Testis (tissue), 2 donors: ENCODE measurements at regions not wholly inside any gene's neighbourhood (a gene's known extent, or its start where the extent isn't known, plus 50 kb on each side); places are given as distances from the start of the nearest gene placed in this dataset.

Experiments
- DNase-seq: peaks from one replicate; pipeline ENCODE4 v3.0.0-alpha.2; 2019
- H3K27ac ChIP-seq, 2 donors: fragments of 200-600 bp; sonication (generic); one replicate each; pipeline ENCODE4 v1.5.1; 2019
- H3K27me3 ChIP-seq: fragments of 200-600 bp; sonication (generic); one replicate; pipeline ENCODE4 v1.5.1; 2019
- H3K36me3 ChIP-seq: fragments of 200-600 bp; sonication (generic); one replicate; pipeline ENCODE4 v1.5.1; 2017; ENCODE audit warnings: low read depth; ENCODE audit errors: missing control alignments
- H3K4me1 ChIP-seq: fragments of 200-600 bp; sonication (generic); one replicate; pipeline ENCODE4 v1.5.1; 2019
- H3K4me3 ChIP-seq, 2 donors: fragments of 200-600 bp; sonication (generic); one replicate each; pipeline ENCODE4 v1.5.1; 2017 to 2019
- H3K9me3 ChIP-seq: fragments of 200-600 bp; sonication (generic); one replicate; pipeline ENCODE4 v1.5.1; 2017
- POLR2A ChIP-seq: fragments of 450-650 bp; IDR thresholded peaks from one replicate; pipeline ENCODE4 v1.6.1; 2017; ENCODE audit warnings: antibody characterized with exemption, mild to moderate bottlenecking, moderate library complexity
- WGBS, 2 donors: methylation state at CpG; one replicate each; pipeline ENCODE4 v1.1.5; 2018; 5-methylcytosine and 5-hydroxymethylcytosine counted together
- intact Hi-C: fragments of 100-400 bp; cut with DNase I; formaldehyde crosslinking; loops from one replicate; pipeline ENCODE4 v1.15.1; 2023; ENCODE audit warnings: low total_unique reads
- TF ChIP-seq, protein P1 (sequence below), 3 experiments: fragments of 450-650 bp in 2 of 3; fragments of 200-600 bp in 1 of 3; sonication (generic) in 1 of 3; IDR thresholded peaks; one replicate each; pipeline ENCODE4 v1.5.1; 2016 to 2019; ENCODE audit warnings: antibody characterized with exemption in 3 of 3, mild to moderate bottlenecking in 2 of 3, moderate library complexity in 1 of 3

DNA sequence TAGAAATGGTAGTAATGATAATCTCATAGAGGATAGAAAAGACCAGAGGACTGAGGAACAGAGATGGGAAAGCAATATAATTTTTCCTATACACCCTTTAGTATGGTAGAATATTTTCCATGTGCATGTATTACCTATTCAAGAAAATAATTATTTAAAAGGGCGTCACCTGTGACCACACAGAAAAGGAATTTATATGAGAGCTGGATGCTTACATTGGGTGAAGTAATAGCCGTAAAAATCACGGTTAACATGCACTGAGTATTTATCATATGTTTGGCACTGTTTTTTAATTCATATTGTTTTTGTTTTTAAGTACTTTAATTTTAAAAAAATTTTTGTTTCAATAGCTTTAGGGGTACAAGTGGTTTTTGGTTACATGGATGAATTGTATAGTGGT, 195.1 kb downstream of the IPMK start:
- no peak for DNase-seq
- Histone ChIP-seq H3K4me1 (no peaks in the 10 kb centered on the region), H3K4me3 (no peak overlapping the region), H3K9me3 (no peaks in the 10 kb centered on the region), H3K27me3 (no peaks in the 10 kb centered on the region), H3K36me3 (no peaks in the 10 kb centered on the region), H3K27ac (no peak overlapping the region)
- TF ChIP-seq, protein P1, sequence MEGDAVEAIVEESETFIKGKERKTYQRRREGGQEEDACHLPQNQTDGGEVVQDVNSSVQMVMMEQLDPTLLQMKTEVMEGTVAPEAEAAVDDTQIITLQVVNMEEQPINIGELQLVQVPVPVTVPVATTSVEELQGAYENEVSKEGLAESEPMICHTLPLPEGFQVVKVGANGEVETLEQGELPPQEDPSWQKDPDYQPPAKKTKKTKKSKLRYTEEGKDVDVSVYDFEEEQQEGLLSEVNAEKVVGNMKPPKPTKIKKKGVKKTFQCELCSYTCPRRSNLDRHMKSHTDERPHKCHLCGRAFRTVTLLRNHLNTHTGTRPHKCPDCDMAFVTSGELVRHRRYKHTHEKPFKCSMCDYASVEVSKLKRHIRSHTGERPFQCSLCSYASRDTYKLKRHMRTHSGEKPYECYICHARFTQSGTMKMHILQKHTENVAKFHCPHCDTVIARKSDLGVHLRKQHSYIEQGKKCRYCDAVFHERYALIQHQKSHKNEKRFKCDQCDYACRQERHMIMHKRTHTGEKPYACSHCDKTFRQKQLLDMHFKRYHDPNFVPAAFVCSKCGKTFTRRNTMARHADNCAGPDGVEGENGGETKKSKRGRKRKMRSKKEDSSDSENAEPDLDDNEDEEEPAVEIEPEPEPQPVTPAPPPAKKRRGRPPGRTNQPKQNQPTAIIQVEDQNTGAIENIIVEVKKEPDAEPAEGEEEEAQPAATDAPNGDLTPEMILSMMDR (IDR thresholded peaks at IDR 0.05) = no peak
- TF ChIP-seq POLR2A = no peak
- WGBS, 2 donors = 87 to 89% methylated on average over 3 of the region's 3 CpGs
- intact Hi-C loops = no loop called here

DNA sequence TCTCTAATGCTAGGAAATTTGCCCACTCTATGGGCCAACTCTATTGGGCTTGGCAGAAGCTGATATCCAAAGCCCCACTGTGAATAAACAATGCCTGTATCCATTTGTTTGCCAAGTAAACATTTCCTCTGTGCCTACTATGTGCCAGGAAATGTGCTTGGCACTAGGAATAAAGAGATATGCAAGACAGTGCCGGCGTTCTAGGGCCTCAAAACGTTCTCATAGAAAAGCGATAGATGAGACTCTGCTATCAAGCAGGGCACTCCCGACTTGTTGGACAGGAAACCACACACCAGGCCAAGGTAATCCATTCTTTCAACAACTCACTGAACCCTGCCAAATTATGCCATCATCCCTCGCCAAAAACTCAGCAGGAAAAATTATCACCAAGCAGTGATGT, 196.7 kb downstream of the IPMK start:
- WGBS, 2 donors = 80 to 90% methylated on average over 6 of the region's 6 CpGs
- no peak for DNase-seq
- Histone ChIP-seq H3K27ac (no peak overlapping the region), H3K27me3 (no peaks in the 10 kb centered on the region), H3K4me1 (no peaks in the 10 kb centered on the region), H3K9me3 (no peaks in the 10 kb centered on the region), H3K4me3 (no peak overlapping the region), H3K36me3 (no peaks in the 10 kb centered on the region)
- intact Hi-C loops = no loop called here
- TF ChIP-seq POLR2A = no peak
- TF ChIP-seq, protein P1 (IDR thresholded peaks at IDR 0.05) = no peak

DNA sequence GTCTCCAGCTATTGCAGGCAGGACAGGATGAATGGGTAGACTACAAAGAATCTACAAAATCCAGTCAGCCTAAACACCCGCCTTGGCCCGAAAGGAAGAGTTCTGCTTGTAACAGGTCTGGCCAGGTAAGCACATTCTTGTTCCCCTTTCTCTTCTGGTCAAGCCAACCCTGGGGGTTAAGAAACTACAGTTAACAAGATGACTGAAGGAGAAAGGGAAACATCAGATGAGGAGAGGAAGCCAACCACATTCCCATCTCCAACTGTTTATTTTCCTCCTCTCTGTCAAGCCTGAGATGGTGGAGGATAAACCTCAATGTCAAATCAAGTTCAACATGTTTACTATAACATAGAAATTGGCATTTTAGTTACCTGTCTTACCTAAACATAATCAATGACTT, 198.9 kb downstream of the IPMK start:
- TF ChIP-seq, protein P1 (IDR thresholded peaks at IDR 0.05) = no peak
- no peak for TF ChIP-seq POLR2A
- Histone ChIP-seq H3K27me3 (no peaks in the 10 kb centered on the region), H3K9me3 (no peaks in the 10 kb centered on the region), H3K4me3 (no peak overlapping the region), H3K4me1 (no peaks in the 10 kb centered on the region), H3K36me3 (no peaks in the 10 kb centered on the region), H3K27ac (no peak overlapping the region)
- no peak for DNase-seq
- WGBS, 2 donors = 87 to 96% methylated on average over 2 of the region's 2 CpGs
- intact Hi-C loops = no loop called here

DNA sequence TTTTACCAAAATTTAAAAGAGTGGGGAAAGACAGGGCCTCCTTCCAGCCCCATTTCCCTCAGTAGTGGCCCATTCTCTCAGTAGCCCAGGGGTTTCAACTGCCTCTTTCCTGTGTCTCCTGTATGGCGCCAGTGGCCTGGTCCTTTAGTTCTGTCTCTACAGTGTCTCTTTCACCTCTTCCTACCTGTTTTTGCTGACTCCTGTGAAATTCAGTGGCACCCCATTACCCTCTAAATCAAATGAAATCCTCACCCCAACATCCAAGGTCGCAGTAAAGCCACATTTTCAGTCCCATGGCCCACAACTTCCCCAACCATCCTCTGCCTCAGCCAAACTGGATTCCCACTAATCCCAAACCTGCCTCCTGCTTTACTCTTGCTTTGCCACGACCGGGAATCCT, 200.7 kb downstream of the IPMK start:
- Histone ChIP-seq H3K4me1 (no peaks in the 10 kb centered on the region), H3K27me3 (no peaks in the 10 kb centered on the region), H3K36me3 (no peaks in the 10 kb centered on the region), H3K4me3 (no peak overlapping the region), H3K9me3 (no peaks in the 10 kb centered on the region), H3K27ac (no peak overlapping the region)
- intact Hi-C loops = no loop called here
- TF ChIP-seq, protein P1 (IDR thresholded peaks at IDR 0.05) = no peak
- no peak for TF ChIP-seq POLR2A
- DNase-seq = no peak
- 79 to 86% methylated on average over 3 of the region's 4 CpGs for WGBS, 2 donors

DNA sequence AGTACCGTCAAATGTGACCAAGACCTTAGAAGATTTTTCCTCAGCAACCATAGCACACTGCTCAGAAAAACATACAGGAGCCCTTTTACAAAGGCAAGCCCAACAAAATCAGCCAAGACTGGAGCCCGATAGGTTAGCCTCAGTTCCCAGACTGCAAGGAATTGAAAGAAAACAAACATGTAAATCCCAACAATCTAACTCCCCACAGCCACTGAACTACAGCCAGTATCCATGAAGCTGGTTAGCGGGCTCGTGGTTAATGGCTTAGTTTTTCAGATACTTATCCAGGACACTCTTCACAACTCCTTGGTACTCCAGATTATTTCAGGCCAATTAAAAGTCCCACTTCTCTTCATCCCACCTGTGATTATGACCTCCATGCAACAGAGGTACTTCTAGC, 201.6 kb downstream of the IPMK start:
- 53 to 58% methylated on average over 4 of the region's 4 CpGs for WGBS, 2 donors
- H3K9me3 ChIP-seq = no peaks in the 10 kb centered on the region
- H3K4me1 ChIP-seq = no peaks in the 10 kb centered on the region
- TF ChIP-seq, protein P1 (IDR thresholded peaks at IDR 0.05) = no peak
- no peak for TF ChIP-seq POLR2A
- no peak for DNase-seq
- no peaks in the 10 kb centered on the region for H3K36me3 ChIP-seq
- no peak overlapping the region for H3K4me3 ChIP-seq
- H3K27me3 ChIP-seq = no peaks in the 10 kb centered on the region
- H3K27ac ChIP-seq = no peak overlapping the region
- intact Hi-C loops = no loop called here
